C4-2B (cell line): ENCODE measurements at regions not wholly inside any gene's neighbourhood (a gene's known extent, or its start where the extent isn't known, plus 50 kb on each side); places are given as distances from the start of the nearest gene placed in this dataset.

Experiments
- ZFX ChIP-seq: fragments of 450-650 bp; IDR thresholded peaks from 2 replicates; pipeline ENCODE4 v1.6.1; 2017
- TF ChIP-seq, protein P1 (sequence below): fragments of 450-650 bp; conservative IDR thresholded peaks from 2 replicates; pipeline ENCODE4 v1.5.1; 2017; ENCODE audit warnings: mild to moderate bottlenecking

DNA sequence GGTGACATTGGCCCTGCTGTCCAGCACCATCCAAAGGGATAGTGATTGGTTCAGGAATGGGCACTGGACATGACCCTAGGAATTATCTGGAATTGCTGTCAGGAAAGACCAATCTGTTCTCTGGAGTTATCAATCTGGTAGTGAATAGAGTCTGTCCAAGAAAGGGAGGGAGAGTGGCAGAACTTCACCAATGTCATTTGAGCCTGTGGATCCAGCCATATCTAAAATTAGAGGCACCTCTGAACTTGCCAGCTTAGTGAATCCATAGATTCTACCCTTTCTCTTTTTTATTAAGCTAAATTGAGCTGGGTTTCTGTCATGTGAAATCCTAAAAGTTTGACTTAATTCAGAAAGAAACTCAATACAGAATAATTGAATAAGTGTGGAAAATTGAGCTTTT lies 93.9 kb downstream of the NKX2-1 start:
- no peak for TF ChIP-seq ZFX
- TF ChIP-seq, protein P1, sequence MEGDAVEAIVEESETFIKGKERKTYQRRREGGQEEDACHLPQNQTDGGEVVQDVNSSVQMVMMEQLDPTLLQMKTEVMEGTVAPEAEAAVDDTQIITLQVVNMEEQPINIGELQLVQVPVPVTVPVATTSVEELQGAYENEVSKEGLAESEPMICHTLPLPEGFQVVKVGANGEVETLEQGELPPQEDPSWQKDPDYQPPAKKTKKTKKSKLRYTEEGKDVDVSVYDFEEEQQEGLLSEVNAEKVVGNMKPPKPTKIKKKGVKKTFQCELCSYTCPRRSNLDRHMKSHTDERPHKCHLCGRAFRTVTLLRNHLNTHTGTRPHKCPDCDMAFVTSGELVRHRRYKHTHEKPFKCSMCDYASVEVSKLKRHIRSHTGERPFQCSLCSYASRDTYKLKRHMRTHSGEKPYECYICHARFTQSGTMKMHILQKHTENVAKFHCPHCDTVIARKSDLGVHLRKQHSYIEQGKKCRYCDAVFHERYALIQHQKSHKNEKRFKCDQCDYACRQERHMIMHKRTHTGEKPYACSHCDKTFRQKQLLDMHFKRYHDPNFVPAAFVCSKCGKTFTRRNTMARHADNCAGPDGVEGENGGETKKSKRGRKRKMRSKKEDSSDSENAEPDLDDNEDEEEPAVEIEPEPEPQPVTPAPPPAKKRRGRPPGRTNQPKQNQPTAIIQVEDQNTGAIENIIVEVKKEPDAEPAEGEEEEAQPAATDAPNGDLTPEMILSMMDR = no peak
